Tibial artery (tissue), 4 donors: ENCODE measurements at regions not wholly inside any gene's neighbourhood (a gene's known extent, or its start where the extent isn't known, plus 50 kb on each side); places are given as distances from the start of the nearest gene placed in this dataset.

Source experiments
- DNase-seq, 2 donors: peaks; one replicate each; pipeline ENCODE4 v3.0.0-alpha.2; 2019
- H3K27ac ChIP-seq, 2 donors: fragments of 200-600 bp; sonication (generic) in 1 of 2; 1 replicate in 1 of 2; 2 replicates in 1 of 2; pipeline ENCODE4 v1.5.1; 2018 to 2019; ENCODE audit warnings: mild to moderate bottlenecking in 1 of 2
- H3K27me3 ChIP-seq, 2 donors: fragments of 200-600 bp; sonication (generic) in 1 of 2; one replicate each; pipeline versions ENCODE4 v1.5.1 to v1.6.0; 2016 to 2019
- H3K36me3 ChIP-seq, 3 donors: fragments of 200-600 bp; sonication (generic) in 2 of 3; one replicate each; pipeline ENCODE4 v1.5.1; 2016 to 2019; ENCODE audit warnings: mild to moderate bottlenecking in 2 of 3
- H3K4me1 ChIP-seq, 4 donors: fragments of 200-600 bp; sonication (generic) in 2 of 4; 1 replicate in 3 of 4; 2 replicates in 1 of 4; pipeline ENCODE4 v1.5.1; 2016 to 2019
- H3K4me3 ChIP-seq, 2 donors: fragments of 200-600 bp; sonication (generic) in 1 of 2; 1 replicate in 1 of 2; 2 replicates in 1 of 2; pipeline ENCODE4 v1.5.1; 2018 to 2019; ENCODE audit warnings: mild to moderate bottlenecking in 2 of 2
- H3K9me3 ChIP-seq, 3 donors: fragments of 200-600 bp; sonication (generic) in 1 of 3; one replicate each; pipeline ENCODE4 v1.5.1; 2016 to 2019
- intact Hi-C: fragments of 100-400 bp; cut with DNase I; formaldehyde crosslinking; loops from one replicate; pipeline ENCODE4 v1.15.0; 2023; ENCODE audit warnings: low total_unique reads
- TF ChIP-seq, protein P1 (sequence below), 2 experiments: fragments of 200-600 bp in 1 of 2; fragments of 450-650 bp in 1 of 2; IDR thresholded peaks; one replicate each; pipeline ENCODE4 v1.5.1; 2017 to 2019; ENCODE audit warnings: antibody characterized with exemption in 2 of 2, mild to moderate bottlenecking in 1 of 2, moderate library complexity in 1 of 2

DNA sequence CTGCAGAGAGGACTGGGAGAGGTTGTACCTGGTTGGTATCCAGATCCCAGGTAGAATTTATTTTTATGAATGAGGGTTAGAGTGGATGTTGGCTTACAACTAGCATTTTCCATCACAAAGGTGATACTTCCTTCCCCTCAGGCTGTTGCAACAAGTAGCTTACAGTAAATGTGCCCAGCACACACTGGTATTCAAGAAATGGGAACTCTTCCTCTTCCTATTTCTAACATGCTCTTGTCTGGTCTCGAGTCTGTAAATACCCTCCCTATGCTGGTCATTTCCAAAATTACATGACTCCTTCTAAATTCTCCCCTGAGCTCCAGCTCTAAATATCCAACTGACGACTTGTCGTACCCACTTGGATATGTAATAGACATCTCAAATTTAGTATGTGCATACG is 90.1 kb upstream of the FOXC1 start:
- DNase-seq = no peak
- Histone ChIP-seq H3K4me3 (no peak overlapping the region), H3K27ac (no peak overlapping the region), H3K4me1 (peaks cover 0 to 12% (median 9%) of the 10 kb centered on the region in 4 donors), H3K27me3 (peaks cover 0 to 25% of the 10 kb centered on the region in 2 donors), H3K9me3 (peaks cover 0 to 17% (median 6%) of the 10 kb centered on the region in 3 donors), H3K36me3 (no peaks in the 10 kb centered on the region)
- TF ChIP-seq, protein P1, sequence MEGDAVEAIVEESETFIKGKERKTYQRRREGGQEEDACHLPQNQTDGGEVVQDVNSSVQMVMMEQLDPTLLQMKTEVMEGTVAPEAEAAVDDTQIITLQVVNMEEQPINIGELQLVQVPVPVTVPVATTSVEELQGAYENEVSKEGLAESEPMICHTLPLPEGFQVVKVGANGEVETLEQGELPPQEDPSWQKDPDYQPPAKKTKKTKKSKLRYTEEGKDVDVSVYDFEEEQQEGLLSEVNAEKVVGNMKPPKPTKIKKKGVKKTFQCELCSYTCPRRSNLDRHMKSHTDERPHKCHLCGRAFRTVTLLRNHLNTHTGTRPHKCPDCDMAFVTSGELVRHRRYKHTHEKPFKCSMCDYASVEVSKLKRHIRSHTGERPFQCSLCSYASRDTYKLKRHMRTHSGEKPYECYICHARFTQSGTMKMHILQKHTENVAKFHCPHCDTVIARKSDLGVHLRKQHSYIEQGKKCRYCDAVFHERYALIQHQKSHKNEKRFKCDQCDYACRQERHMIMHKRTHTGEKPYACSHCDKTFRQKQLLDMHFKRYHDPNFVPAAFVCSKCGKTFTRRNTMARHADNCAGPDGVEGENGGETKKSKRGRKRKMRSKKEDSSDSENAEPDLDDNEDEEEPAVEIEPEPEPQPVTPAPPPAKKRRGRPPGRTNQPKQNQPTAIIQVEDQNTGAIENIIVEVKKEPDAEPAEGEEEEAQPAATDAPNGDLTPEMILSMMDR (IDR thresholded peaks at IDR 0.05) = no peak
- intact Hi-C loops = no loop called here

DNA sequence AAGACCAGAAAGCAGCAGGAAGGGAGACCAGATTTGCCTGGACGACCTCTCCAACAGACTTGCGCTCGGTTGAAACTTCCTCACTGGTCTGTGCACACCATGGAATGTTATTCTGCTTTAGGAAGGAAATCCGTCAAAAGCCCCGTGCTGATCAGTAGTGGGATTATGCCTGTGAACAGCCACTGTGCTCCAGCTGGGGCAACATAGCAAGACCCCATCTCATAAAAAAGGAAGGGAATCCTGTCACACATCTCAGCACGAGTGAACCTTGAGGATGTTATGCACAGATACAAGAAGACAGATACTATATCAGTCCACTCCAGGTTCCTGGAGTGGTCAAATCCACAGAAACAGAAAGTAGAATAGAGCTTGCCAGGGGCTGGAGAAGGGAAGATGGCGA is 86.9 kb upstream of the FOXC1 start:
- peaks cover 0 to 25% of the 10 kb centered on the region in 2 donors for H3K27me3 ChIP-seq
- intact Hi-C loops = no loop called here
- TF ChIP-seq, protein P1 (IDR thresholded peaks at IDR 0.05) = no peak
- no peak overlapping the region for H3K4me3 ChIP-seq
- peaks cover 0 to 37% (median 32%) of the 10 kb centered on the region in 4 donors for H3K4me1 ChIP-seq
- peaks cover 0 to 6% (median 0%) of the 10 kb centered on the region in 3 donors for H3K9me3 ChIP-seq
- DNase-seq = no peak
- H3K36me3 ChIP-seq = no peaks in the 10 kb centered on the region
- H3K27ac ChIP-seq = no peak overlapping the region

DNA sequence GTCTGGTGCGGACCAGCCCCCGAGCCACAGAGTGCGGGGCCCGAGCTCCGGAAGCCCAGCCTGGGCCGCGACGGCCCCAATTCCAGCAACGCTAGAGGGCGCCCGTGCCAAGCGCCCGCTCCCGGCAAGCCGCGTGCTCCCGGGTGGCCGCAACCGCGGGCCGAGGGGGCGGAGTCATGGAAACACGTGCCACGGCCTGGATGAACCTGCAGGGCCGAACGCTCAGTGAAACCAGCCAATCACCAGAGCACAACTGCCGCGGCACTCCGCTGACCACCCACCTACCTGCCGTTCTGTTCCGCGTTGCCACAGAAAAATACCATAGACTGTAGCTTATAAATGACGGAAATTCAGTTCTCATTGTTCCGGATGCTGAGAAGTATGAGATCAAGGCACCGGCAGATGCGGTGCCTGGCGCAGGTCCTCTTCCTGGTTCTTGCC is 85.7 kb upstream of the FOXC1 start:
- Histone ChIP-seq H3K36me3 (no peaks in the 10 kb centered on the region), H3K9me3 (peaks cover 0 to 4% (median 0%) of the 10 kb centered on the region in 3 donors), H3K27ac (no peak overlapping the region), H3K27me3 (peaks cover 0 to 25% of the 10 kb centered on the region in 2 donors), H3K4me1 (peaks cover 0 to 37% (median 32%) of the 10 kb centered on the region in 4 donors), H3K4me3 (peak overlapping the region; percentile 25 to 32)
- intact Hi-C loops = no loop called here
- TF ChIP-seq, protein P1 (IDR thresholded peaks at IDR 0.05) = peak; percentile 48 to 66
- DNase-seq = peak; percentile 49 to 83

DNA sequence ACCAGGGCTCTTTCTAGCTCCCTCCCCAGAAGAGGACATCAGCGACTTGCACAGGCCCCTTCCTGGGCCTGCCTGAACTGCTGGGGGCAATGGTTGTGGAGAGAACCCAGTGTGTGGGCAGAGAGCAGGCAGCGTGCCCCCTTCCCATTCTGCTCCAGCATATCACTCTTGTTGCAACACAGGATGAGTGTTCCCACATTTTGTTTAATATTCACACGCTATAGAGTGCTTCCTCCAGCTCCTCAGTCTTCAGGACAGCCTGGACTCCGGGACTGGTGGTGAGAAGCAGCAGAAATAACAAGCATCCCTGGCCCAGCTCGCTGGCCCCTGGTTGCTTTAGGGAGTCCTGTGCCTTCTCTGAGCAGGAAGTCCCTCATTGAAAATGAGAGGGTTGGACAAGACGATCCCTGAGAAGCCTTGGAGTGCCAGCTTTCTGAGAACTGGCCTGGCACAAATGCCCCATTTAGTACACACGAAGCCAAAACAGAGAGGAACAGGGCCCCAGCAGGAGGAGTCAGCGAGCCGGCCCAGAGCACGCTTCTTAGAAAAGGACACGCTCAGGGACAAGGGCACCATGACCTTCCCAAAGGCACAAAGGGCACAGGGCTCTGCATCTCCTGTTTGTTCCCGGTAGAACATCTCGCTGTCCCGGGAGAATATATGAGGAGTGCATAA is 84.2 kb upstream of the FOXC1 start:
- H3K27ac ChIP-seq = peak overlapping the region; percentile 31 to 55
- H3K4me1 ChIP-seq = peaks cover 0 to 37% (median 32%) of the 10 kb centered on the region in 4 donors
- TF ChIP-seq, protein P1 (IDR thresholded peaks at IDR 0.05) = no peak
- intact Hi-C loops = no loop called here
- peaks cover 0 to 25% of the 10 kb centered on the region in 2 donors for H3K27me3 ChIP-seq
- no peak overlapping the region for H3K4me3 ChIP-seq
- H3K36me3 ChIP-seq = no peaks in the 10 kb centered on the region
- no peaks in the 10 kb centered on the region for H3K9me3 ChIP-seq
- no peak for DNase-seq

DNA sequence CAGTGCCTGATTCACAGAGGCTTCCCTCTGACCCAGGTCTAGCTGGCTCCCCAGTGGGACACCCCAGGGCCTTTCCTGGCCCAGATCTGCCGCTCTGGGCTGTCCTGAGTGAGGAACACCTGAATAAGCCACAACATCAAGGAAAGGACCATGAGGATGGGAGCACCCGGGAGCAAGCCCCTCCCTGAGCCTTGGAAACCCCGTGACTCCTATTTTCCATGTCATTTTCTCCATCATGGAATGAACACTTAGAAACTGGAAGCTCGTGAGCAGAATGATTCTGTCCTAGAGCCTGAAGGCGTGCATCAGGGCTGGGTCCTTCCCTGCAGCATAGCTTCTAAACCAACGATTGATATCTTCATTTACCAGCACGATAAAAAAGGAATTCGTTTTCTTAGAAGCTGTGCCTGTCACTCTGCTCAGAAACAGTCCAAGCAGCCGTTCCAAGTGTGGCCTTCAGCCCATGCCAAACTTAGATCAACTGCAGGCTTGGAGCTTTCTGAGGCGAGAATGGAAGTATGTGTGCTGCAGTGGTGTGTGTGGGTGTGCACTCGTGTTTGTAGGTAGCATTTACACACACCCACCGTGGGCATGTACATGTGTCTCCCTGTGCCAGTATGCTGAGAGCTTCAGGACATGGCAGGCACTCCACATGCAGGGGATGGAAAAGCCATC is 83.2 kb upstream of the FOXC1 start:
- peak overlapping the region in 1 of 2 donors; percentile 5 for H3K4me3 ChIP-seq
- peaks cover 0 to 23% of the 10 kb centered on the region in 2 donors for H3K27me3 ChIP-seq
- H3K4me1 ChIP-seq = peaks cover 0 to 37% (median 32%) of the 10 kb centered on the region in 4 donors
- TF ChIP-seq, protein P1 (IDR thresholded peaks at IDR 0.05) = no peak
- H3K27ac ChIP-seq = peak overlapping the region; percentile 31 to 55
- H3K36me3 ChIP-seq = no peaks in the 10 kb centered on the region
- no peaks in the 10 kb centered on the region for H3K9me3 ChIP-seq
- no peak for DNase-seq
- intact Hi-C loops = no loop called here
